HG03103 (cell line): ENCODE measurements at regions not wholly inside any gene's neighbourhood (a gene's known extent, or its start where the extent isn't known, plus 50 kb on each side); places are given as distances from the start of the nearest gene placed in this dataset.

Experiments used
- ATAC-seq: cut with Tn5 transposase; IDR thresholded peaks from one replicate; pipeline ENCODE4 v1.9.1; 2021; ENCODE audit warnings: low read depth; ENCODE audit not compliant: unreplicated experiment

DNA sequence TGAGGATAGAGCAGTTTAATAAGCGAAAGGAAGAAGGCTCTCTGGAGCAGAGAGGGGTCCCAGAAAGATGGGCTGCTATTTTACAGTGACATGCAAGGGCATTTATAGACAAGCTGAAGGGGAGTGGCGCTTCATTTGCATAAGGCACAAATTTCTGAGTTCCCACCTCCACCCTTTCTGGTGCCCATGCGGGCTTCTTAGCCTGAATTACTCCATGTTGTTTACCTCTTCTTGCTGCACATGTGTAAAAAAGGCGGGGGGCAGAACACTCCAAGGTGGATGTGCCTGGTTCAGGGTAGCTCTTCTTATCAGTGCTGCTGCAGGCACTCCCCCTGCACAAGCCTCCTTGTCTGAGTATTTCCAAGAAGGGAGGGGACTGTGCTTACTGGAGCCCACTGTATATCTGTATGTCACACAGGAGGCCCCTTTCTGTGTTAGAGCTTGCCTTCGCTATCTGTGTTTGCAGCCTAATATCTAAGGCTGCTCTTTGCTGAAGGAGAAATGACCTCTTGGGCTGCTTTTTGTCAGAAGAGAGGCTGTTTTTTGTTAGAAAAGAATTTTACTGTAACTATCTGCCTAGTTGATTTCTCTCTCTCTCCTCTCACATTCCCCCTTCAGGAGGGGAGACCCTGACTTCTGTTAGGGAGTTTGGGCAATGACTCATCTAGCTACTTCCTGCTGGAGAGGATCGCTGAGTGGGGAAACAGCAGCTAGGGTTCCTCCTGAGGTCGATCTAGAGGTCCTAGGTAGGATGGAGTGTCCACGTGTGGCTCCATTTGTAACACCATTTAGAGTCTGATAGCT is 1057.0 kb upstream of the CNTN5 start:
- no peak for ATAC-seq

GRCh38 chr11:97964332-97965004 is 1056.3 kb upstream of the CNTN5 start:
- ATAC-seq: no peak

DNA sequence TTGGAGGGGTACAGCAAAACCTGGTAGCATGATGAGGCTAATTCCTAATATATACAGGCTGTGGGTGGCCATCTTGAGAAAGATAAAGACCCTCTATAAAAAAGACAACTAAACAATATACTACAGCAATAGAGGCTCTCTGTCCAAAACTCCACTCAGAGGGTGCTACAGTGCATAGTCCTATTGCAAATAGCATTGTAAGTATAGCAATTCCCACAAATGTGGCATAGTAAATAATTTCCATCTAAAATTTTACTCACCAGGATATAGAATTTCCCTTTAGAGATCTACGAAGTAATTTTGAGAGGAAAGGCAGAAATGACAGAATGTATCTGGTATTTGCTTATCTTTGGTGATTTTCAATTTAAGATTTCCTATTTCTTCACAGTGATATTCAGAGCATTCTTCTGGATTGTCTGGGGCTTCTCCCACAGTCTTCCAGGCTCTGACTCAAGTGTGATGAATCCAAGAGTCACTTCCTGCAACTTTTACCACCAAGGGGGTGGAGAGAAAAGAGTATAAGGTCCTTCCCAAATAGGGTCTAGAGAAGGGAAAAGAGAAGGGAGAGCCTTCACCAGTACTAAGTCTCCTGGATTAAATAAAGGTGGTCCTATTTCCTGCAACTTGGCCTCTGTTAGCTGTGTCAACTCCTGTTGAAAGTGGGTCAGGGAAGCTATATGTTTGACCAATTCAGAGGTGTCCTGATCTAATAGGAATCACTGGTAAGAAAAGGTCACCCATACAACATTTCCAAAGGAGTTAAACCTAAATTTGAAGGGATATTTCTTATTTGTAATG is 1054.7 kb upstream of the CNTN5 start:
- no peak for ATAC-seq

- ATAC-seq: no peak
Measured at GRCh38 chr11:97966901-97967300, 1053.8 kb upstream of the CNTN5 start.

DNA sequence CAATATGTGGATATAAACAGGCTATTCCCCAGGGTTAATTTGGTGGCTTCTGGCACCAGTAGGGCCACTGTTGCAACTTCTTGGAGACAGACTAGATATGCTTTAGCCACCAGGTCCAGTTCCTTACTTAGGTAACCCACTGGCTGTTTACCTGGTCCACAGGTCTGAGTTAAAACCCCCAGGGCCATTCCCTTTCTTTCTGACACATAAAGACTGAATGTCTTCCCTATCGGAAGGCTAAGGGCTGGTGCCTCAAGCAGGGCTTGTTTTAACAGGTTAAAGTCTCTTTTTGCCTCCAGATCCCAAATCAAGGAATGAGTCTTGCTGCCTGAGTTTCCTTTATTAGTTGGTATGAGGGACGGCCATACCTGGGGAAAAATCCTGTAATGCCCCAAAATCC is 1052.7 kb upstream of the CNTN5 start:
- no peak for ATAC-seq

- ATAC-seq: no peak
Measured at GRCh38 chr11:97972731-97973130, 1048.0 kb upstream of the CNTN5 start.

- no peak for ATAC-seq
Measured at GRCh38 chr11:97973352-97973857, 1047.3 kb upstream of the CNTN5 start.

- ATAC-seq: no peak
Measured at GRCh38 chr11:97974798-97975498, 1045.8 kb upstream of the CNTN5 start.

GRCh38 chr11:97977726-97978125 is 1043.0 kb upstream of the CNTN5 start:
- ATAC-seq: no peak

DNA sequence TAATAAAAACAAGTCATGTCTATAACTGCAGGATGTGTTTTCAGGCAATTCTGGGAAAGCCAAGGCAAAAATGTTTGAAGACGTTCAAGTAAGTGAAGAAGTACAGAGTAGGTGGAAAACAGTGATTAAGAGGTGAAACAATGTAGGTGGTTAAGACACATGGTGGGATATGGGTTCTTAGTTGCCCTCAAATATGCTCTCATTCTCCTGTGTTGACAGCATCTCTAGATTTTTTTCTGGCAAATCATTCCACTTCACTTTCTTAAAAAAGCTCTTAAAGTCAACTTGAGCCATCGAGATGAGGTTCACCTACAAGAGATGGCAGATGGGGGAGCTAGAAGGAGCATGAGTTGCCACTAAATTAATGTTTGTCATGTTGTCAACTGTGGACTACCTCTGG is 1041.0 kb upstream of the CNTN5 start:
- ATAC-seq: no peak

DNA sequence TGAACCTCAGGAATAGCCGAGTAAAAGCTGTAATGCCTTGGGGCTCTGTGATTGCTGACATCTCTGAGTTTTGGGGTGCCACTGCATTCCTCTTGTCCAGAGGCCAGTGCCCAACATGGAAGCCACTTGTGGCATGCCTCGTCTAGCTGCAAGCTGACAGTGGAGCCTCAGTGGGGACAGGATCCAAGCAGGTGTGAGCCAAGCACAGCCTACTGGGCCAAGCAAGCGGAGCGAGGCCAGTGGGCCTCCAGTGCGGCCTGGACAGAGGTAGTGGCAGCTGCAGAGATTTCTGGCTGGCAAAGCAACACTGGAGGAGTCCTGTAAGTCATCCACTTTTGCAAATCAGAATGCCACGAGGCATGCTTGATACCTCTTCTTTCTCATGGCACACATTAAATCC is 1038.2 kb upstream of the CNTN5 start:
- no peak for ATAC-seq

GRCh38 chr11:97989121-97989520 is 1031.6 kb upstream of the CNTN5 start:
- no peak for ATAC-seq

DNA sequence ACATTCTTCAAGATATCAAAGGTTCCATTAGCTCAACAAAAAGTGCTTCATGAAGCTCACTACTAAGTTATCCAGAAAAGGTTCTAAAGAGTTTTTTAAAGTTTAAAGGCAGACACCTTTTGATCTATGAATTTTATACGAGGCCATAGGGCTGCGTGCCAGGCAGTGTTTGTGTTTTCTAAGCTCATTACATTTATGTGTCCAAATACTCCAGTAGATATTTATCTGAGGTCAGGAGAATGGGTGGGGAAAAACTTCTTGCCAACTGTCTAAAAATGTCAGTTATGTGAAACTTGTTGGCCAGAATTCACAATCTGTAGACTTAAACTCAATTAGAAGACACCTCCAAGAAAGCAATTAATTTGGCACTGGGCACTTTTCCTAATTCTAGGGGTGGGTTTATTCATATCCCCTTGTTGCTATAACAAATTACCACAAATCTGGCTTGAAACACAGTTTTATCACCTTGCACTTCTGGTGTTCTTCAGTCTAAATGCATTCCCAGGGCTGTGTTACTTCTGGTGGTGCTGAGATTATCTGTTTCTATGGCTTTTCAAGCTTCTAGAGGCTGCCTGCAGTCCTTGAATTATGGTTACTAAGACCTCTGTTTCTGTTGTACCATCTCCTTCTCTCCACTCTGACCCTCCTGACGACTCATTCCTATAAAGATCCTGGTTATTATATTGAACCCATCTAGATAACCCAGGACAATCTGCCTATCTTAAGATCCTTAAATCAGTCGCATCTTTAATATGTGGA is 1030.4 kb upstream of the CNTN5 start:
- ATAC-seq: no peak

DNA sequence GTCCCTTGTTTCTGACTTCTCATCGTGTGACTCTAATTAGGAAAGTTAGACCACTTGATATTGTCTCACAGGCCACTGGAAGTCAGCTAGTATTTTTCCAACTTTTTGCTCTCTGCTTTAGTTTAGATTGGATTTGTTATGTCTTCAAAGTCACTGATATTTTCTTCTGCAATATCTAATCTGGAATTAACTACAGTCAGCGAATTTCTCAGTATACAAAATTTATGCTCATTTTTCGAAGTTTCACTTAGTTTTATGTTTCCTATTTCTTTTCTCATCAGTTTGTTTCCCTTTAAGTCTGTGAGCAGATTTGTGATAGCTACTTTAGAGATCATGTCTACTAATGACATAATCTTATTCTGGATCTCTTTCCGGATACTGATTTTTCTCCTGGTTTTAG is 1027.2 kb upstream of the CNTN5 start:
- no peak for ATAC-seq

GRCh38 chr11:97995874-97996273 is 1024.9 kb upstream of the CNTN5 start:
- ATAC-seq: no peak

DNA sequence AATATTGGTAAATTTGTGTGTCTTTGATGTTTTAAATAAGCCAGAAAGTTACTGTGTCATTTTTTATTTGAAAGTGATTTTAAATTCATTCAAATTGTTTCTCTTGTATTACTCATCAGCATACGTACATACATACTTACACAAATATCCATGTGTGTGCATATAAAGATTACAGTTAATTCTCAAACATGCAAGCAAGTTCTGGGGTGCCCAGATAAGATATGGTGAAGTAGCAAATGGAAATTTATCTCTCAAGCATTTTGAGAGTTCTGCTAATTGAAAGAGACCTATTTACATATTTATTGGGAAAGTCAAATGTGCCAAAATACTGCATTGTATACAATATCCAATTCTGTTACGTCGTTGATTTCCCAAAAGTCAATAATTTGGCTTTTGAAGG is 1024.0 kb upstream of the CNTN5 start:
- no peak for ATAC-seq

DNA sequence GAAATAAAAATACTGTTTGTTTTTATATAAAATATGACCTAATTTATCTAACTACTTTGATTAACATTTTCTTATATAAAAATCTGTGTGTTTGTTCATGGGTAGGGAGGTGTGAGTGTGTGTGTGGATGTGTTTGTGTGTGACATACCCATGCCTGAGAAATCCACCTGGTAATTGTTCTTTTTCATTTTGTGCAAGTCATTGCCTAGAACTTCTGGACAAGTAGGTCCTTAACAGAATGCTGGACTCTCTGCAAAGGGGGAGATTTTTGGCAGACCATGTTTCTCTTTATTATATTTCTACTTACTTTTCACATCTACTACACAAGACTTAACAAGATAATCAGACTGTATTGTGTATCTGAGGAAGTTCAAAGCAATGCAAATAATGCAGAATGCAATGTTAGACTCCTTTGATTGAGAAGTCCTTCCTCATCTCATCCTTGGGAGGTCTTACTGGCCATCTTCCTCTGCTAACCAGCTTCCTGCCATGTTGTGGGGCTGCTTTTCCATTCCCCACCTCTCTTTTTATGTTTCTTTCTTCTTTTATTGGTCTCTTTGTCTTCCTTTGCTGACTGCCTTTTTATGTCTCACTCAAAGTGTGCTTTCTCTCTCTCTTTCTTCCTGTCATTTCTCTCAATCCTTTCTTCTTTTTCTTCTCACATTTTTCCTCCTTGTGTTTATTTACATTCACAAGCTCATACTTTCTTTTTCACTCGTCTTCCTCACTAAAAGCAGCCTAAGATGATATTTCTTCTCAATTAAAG is 1017.0 kb upstream of the CNTN5 start:
- ATAC-seq: no peak

GRCh38 chr11:98007072-98007471 is 1013.7 kb upstream of the CNTN5 start:
- no peak for ATAC-seq

DNA sequence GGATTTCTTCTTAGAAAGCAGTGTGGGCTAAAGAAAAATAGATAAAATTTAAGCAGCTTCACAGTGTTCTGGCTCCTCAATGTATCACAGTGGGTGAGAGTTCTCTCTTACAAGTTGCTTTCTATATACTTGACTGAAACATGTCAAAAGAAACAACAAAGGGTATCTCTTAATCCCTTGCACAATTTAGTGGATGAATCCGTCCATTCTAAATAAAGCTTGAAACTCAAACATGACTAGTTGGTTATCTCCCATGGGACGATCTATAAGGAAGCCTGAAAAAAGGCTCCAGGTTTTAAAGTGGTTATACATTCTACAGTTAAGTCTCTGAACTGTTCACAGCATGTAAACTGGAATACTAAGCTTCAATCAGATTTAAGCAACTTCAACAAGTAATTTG is 993.1 kb upstream of the CNTN5 start:
- no peak for ATAC-seq
